H9 (cell line): ENCODE measurements at regions not wholly inside any gene's neighbourhood (a gene's known extent, or its start where the extent isn't known, plus 50 kb on each side); places are given as distances from the start of the nearest gene placed in this dataset.

ENCODE experiments used
- DNase-seq: peaks from one replicate; pipeline ENCODE4 v3.0.0-alpha.2; 2017
- H2AFZ ChIP-seq: one replicate; pipeline ENCODE4 v1.6.1; 2013; ENCODE audit warnings: mild to moderate bottlenecking, low read length, control low read depth, moderate library complexity
- H2AK5ac ChIP-seq: 2 replicates; pipeline ENCODE4 v1.6.1; 2013; ENCODE audit warnings: low read length, control low read depth, mixed read lengths; ENCODE audit not compliant: insufficient read length
- H2BK120ac ChIP-seq: one replicate; pipeline ENCODE4 v1.6.1; 2013; ENCODE audit warnings: low read depth, mild to moderate bottlenecking, low read length, control low read depth, inconsistent platforms; ENCODE audit not compliant: poor library complexity, severe bottlenecking
- H2BK12ac ChIP-seq: 2 replicates; pipeline ENCODE4 v1.6.1; 2013; ENCODE audit warnings: low read length, control low read depth, mixed read lengths, low read depth; ENCODE audit not compliant: insufficient read length
- H2BK15ac ChIP-seq: 2 replicates; pipeline ENCODE4 v1.6.1; 2013; ENCODE audit warnings: low read depth, low read length, control low read depth
- H2BK20ac ChIP-seq: one replicate; pipeline ENCODE4 v1.6.1; 2013; ENCODE audit warnings: low read depth, mild to moderate bottlenecking, low read length, control low read depth, inconsistent platforms; ENCODE audit not compliant: poor library complexity, severe bottlenecking
- H2BK5ac ChIP-seq: 2 replicates; pipeline ENCODE4 v1.6.1; 2013; ENCODE audit warnings: low read length, control low read depth, mixed read lengths; ENCODE audit not compliant: insufficient read length
- H3K14ac ChIP-seq: 2 replicates; pipeline ENCODE4 v1.6.1; 2013; ENCODE audit warnings: low read length, control low read depth; ENCODE audit not compliant: insufficient read depth
- H3K18ac ChIP-seq: 2 replicates; pipeline ENCODE4 v1.6.1; 2013; ENCODE audit warnings: low read depth, mild to moderate bottlenecking, mixed read lengths, low read length, control low read depth; ENCODE audit not compliant: insufficient read length
- H3K23ac ChIP-seq: 2 replicates; pipeline ENCODE4 v1.6.1; 2013; ENCODE audit warnings: low read length, control low read depth, mixed read lengths, low read depth; ENCODE audit not compliant: insufficient read length
- H3K23me2 ChIP-seq: 2 replicates; pipeline ENCODE4 v1.6.1; 2013; ENCODE audit warnings: low read depth, mild to moderate bottlenecking, mixed read lengths, low read length, control low read depth; ENCODE audit not compliant: insufficient read length, poor library complexity, severe bottlenecking
- H3K27ac ChIP-seq: 2 replicates; pipeline ENCODE4 v1.5.1; 2013; ENCODE audit warnings: low read length, control low read depth, mixed read lengths, low read depth; ENCODE audit not compliant: insufficient read length
- H3K27me3 ChIP-seq: 2 replicates; pipeline ENCODE4 v1.6.1; 2013; ENCODE audit warnings: low read length, control low read depth, inconsistent platforms; ENCODE audit not compliant: insufficient read depth
- H3K4ac ChIP-seq: 2 replicates; pipeline ENCODE4 v1.6.1; 2013; ENCODE audit warnings: low read depth, mild to moderate bottlenecking, control low read depth, inconsistent platforms, low read length, moderate library complexity
- H3K4me1 ChIP-seq: 2 replicates; pipeline ENCODE4 v1.6.1; 2013; ENCODE audit warnings: low read length, control low read depth, inconsistent platforms; ENCODE audit not compliant: insufficient read depth
- H3K4me2 ChIP-seq: 2 replicates; pipeline ENCODE4 v1.6.1; 2013; ENCODE audit warnings: low read length, control low read depth, mixed read lengths; ENCODE audit not compliant: insufficient read length, insufficient read depth
- H3K56ac ChIP-seq: 2 replicates; pipeline ENCODE4 v1.6.1; 2013; ENCODE audit warnings: low read depth, mild to moderate bottlenecking, mixed read lengths, low read length, control low read depth; ENCODE audit not compliant: insufficient read length
- H3K79me1 ChIP-seq: 2 replicates; pipeline ENCODE4 v1.6.1; 2013; ENCODE audit warnings: low read depth, mild to moderate bottlenecking, moderate library complexity, low read length, control low read depth, inconsistent platforms; ENCODE audit not compliant: insufficient read depth, poor library complexity, severe bottlenecking
- H3K79me2 ChIP-seq: 2 replicates; pipeline ENCODE4 v1.6.1; 2013; ENCODE audit warnings: low read length, control low read depth, inconsistent platforms; ENCODE audit not compliant: insufficient read depth
- H3K9ac ChIP-seq: 2 replicates; pipeline ENCODE4 v1.6.1; 2013; ENCODE audit warnings: low read length, control low read depth, mixed read lengths; ENCODE audit not compliant: insufficient read length; ENCODE audit errors: extremely low read depth
- H3K9me3 ChIP-seq: one replicate; pipeline ENCODE4 v1.6.1; 2013; ENCODE audit warnings: low read depth, low read length, inconsistent platforms; ENCODE audit not compliant: control insufficient read depth
- H3T11ph ChIP-seq: one replicate; pipeline ENCODE4 v1.6.1; 2013; ENCODE audit warnings: mild to moderate bottlenecking, low read length, control low read depth, inconsistent platforms
- H4K20me1 ChIP-seq: one replicate; pipeline ENCODE4 v1.6.1; 2013; ENCODE audit not compliant: control insufficient read depth, insufficient read length, insufficient read depth
- H4K5ac ChIP-seq: 2 replicates; pipeline ENCODE4 v1.6.1; 2013; ENCODE audit warnings: low read depth, mild to moderate bottlenecking, mixed read lengths, low read length, control low read depth; ENCODE audit not compliant: insufficient read length
- H4K8ac ChIP-seq: replicated peaks from 2 replicates; pipeline ENCODE4 v1.6.1; 2013; ENCODE audit warnings: low read length, control low read depth, mixed read lengths, low read depth; ENCODE audit not compliant: insufficient read length
- H4K91ac ChIP-seq: 2 replicates; pipeline ENCODE4 v1.6.1; 2013; ENCODE audit warnings: low read depth, mild to moderate bottlenecking, moderate library complexity, mixed read lengths, low read length, control low read depth; ENCODE audit not compliant: insufficient read length
- H3K27ac Mint-ChIP-seq, 3 experiments: 2 replicates in 2 of 3; 3 replicates in 1 of 3; pipeline ENCODE4 v1.8.0; 2020 to 2021; ENCODE audit warnings: mixed read lengths in 3 of 3, mild to moderate bottlenecking in 1 of 3, moderate library complexity in 1 of 3
- H3K27me3 Mint-ChIP-seq: 2 replicates; pipeline ENCODE4 v1.8.0; 2021; ENCODE audit warnings: low read depth, mild to moderate bottlenecking, moderate library complexity, mixed read lengths
- H3K36me3 Mint-ChIP-seq, 3 experiments: 2 replicates in 2 of 3; 3 replicates in 1 of 3; pipeline ENCODE4 v1.8.0; 2020 to 2021; ENCODE audit warnings: low read depth in 3 of 3, mixed read lengths in 3 of 3; ENCODE audit not compliant: insufficient read depth in 1 of 3
- H3K4me1 Mint-ChIP-seq, 2 experiments: 2 replicates each; pipeline ENCODE4 v1.8.0; 2020; ENCODE audit warnings: mixed read lengths in 2 of 2
- H3K4me3 Mint-ChIP-seq, 2 experiments: 2 replicates in 1 of 2; 3 replicates in 1 of 2; pipeline ENCODE4 v1.8.0; 2020 to 2021; ENCODE audit warnings: mild to moderate bottlenecking in 2 of 2, mixed read lengths in 2 of 2, moderate library complexity in 1 of 2
- H3K9me3 Mint-ChIP-seq, 2 experiments: 2 replicates in 1 of 2; 3 replicates in 1 of 2; pipeline ENCODE4 v1.8.0; 2020; ENCODE audit warnings: mild to moderate bottlenecking in 2 of 2, mixed read lengths in 2 of 2, moderate library complexity in 1 of 2
- WGBS: extraction: QIAGEN DNeasy Blood & Tissue Kit; methylation state at CpG from one replicate; pipeline ENCODE4 v1.1.7; 2013; ENCODE audit warnings: missing lambda C conversion rate, low lambda C conversion rate, mixed read lengths; ENCODE audit not compliant: insufficient read length; ENCODE audit errors: extremely low coverage; 5-methylcytosine and 5-hydroxymethylcytosine counted together
- TF ChIP-seq, protein P1 (sequence below): fragments of 200-600 bp; sonication (generic); conservative IDR thresholded peaks from 3 replicates; pipeline ENCODE4 v1.8.0; 2021; ENCODE audit warnings: antibody characterized with exemption, mild to moderate bottlenecking

DNA sequence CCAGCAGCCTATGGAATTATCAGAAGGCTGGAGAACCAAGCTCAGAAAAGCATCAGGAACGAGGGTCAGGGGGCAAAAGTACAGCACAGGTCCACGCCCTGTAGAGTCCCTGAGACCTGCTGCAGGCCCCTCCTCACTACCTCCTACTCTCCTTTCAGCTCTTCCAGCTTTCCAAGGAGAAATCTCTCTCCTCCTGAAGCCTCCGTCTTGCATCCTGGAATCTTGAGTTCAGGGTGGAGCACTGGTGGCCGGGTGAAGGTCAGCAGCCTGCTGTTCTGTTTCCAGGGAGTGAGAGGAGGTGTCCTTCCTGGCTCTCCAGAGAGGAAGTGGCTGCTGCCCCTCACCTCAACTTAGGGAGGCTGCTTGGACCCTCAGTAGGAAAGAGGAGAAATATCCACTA, 342.3 kb downstream of the ZSWIM6 start:
- H2AK5ac ChIP-seq: no peak overlapping the region
- H2BK15ac ChIP-seq: no peak overlapping the region
- H4K91ac ChIP-seq: no peak overlapping the region
- no peak overlapping the region for H2BK5ac ChIP-seq
- Mint-ChIP-seq H3K4me3 (no peak overlapping the region), H3K36me3 (no peaks in the 10 kb centered on the region), H3K9me3 (no peaks in the 10 kb centered on the region), H3K27ac (peak overlapping the region in 1 of 3 experiments; percentile 74; a peak in 1 of 7 replicates), H3K4me1 (peaks cover 12 to 21% of the 10 kb centered on the region in 2 experiments), H3K27me3 (no peaks in the 10 kb centered on the region; the same call in 1 of the 2 replicates)
- no peak overlapping the region for H2BK120ac ChIP-seq
- no peak overlapping the region for H3K4me2 ChIP-seq
- no peaks in the 10 kb centered on the region for H3K79me2 ChIP-seq
- DNase-seq: no peak
- H3K23me2 ChIP-seq: no peaks in the 10 kb centered on the region
- H2BK12ac ChIP-seq: no peak overlapping the region
- H3K18ac ChIP-seq: no peak overlapping the region
- H2AFZ ChIP-seq: no peak overlapping the region
- no peak overlapping the region for H3K14ac ChIP-seq
- H3K27me3 ChIP-seq: no peaks in the 10 kb centered on the region
- TF ChIP-seq, protein P1, sequence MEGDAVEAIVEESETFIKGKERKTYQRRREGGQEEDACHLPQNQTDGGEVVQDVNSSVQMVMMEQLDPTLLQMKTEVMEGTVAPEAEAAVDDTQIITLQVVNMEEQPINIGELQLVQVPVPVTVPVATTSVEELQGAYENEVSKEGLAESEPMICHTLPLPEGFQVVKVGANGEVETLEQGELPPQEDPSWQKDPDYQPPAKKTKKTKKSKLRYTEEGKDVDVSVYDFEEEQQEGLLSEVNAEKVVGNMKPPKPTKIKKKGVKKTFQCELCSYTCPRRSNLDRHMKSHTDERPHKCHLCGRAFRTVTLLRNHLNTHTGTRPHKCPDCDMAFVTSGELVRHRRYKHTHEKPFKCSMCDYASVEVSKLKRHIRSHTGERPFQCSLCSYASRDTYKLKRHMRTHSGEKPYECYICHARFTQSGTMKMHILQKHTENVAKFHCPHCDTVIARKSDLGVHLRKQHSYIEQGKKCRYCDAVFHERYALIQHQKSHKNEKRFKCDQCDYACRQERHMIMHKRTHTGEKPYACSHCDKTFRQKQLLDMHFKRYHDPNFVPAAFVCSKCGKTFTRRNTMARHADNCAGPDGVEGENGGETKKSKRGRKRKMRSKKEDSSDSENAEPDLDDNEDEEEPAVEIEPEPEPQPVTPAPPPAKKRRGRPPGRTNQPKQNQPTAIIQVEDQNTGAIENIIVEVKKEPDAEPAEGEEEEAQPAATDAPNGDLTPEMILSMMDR: no peak
- H4K8ac ChIP-seq: no peak overlapping the region
- no peak overlapping the region for H3K23ac ChIP-seq
- no peak overlapping the region for H3K56ac ChIP-seq
- no peak overlapping the region for H3K9ac ChIP-seq
- no peak overlapping the region for H4K5ac ChIP-seq
- WGBS: no CpG with 5 or more reads among the region's 4 CpGs
- H3K79me1 ChIP-seq: no peaks in the 10 kb centered on the region
- no peak overlapping the region for H3T11ph ChIP-seq
- H3K27ac ChIP-seq: no peak overlapping the region
- H4K20me1 ChIP-seq: no peaks in the 10 kb centered on the region
- no peak overlapping the region for H2BK20ac ChIP-seq
- no peaks in the 10 kb centered on the region for H3K9me3 ChIP-seq
- 0 out of 2 replicates have a peak, but pooled peaks cover 2% of the 10 kb centered on the region for H3K4me1 ChIP-seq
- no peak overlapping the region for H3K4ac ChIP-seq
